Kidney glomerular epithelial cell (primary cell): ENCODE measurements at regions not wholly inside any gene's neighbourhood (a gene's known extent, or its start where the extent isn't known, plus 50 kb on each side); places are given as distances from the start of the nearest gene placed in this dataset.

ENCODE experiments used
- DNase-seq: peaks from one replicate; lab custom pipeline; 2025; lab: John Stamatoyannopoulos, UW

DNA sequence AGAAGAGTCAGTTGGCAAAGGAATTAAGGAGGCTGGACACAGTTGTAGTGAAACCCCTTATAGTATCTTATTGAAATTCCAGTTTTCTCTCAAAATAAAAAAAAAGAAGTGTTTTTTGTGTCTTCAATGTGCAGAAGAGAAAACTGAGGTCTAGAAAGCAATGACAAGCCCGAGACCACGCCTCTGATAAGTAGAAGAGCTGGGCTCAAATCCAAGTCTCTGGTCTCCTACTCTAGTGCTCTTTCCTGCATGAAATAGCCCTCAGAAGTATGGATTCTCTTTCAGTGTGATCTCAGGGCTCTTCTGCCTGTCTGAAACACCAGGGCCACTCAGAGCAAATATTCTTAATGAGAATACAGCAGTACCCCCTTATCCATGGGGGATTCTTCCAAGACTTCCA, 200.9 kb downstream of the KIF18A start:
- no peak for DNase-seq

DNA sequence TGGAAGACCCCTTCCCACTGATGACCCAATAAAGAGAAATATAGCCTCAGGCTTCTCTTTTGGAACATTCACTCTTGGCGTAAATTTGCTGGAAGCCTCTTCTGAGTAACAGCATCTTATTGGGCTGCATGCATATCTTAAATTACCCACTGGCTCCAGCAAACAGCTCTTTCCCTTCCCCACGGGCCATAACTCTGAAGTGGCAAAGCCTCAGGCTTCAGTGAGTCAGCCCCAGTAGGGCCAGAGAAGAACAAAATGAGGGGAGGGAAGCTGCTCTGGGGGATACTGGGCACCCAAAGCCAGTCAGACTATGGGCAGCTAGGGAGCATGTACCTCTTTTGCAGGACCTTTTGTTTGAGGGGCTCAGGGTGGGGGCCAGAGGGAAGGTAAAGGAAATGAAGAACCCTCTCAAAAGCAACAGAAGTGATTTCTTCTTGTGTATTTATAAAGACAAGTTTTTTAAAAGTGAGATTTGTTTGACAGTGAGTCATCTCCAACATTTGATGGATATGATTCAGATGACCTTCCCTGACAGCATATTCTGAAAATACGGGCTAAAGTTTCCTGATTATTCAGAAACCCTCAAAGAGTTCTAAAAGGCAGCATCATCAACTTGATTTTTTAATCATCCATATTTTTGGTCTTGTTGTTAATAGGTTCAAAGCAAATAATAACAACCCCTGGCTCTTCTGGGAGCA, 203.4 kb downstream of the KIF18A start:
- no peak for DNase-seq

DNA sequence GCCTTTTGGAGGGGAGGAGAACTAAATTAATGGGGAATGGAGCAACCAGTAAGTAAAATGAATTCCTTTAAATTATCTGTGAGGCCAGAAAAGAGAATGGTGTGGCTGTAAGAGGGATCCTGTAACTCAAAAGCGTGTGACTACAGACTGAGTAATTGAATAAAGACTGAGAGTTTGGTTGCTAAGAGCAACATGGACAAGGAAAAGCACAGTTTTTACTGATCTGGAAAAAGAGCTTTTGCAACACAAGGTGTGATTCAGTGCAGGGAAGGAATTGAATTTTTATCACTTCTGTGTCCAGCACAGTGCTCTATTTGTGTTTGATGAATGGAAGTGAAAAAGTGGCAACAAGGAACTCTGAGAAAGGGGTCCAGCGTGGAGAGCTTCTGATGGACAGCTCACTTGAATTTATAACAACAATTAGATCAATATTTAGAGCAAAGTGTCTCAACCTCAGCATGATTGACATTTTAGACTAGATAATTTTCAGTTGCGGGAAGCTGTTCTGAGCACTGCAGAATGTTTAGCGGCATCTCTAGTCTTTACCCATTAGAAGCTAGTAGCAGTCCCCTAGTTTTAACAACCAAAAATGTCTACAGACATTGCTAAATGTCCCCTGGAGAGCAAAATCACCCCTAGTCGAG, 202.8 kb upstream of the BDNF start:
- peak; percentile 87 for DNase-seq

DNA sequence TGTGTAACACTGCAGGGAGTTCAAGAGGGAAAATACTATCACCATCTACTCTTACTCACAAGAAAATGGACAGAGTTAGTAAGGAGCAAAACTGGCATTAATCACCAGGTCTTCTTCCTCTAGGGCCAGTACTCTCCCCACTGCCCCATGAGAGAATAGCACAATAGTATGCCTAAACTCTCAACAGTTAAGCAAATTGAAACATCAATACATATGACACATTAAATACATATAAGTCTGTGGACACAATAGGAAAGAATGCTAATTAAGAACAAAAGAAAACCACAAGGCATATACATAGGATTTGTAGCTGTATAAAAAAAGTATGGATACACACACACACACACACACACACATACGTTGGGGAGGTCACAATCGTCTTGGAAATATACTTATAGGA, 197.9 kb upstream of the BDNF start:
- DNase-seq, result no peak

DNA sequence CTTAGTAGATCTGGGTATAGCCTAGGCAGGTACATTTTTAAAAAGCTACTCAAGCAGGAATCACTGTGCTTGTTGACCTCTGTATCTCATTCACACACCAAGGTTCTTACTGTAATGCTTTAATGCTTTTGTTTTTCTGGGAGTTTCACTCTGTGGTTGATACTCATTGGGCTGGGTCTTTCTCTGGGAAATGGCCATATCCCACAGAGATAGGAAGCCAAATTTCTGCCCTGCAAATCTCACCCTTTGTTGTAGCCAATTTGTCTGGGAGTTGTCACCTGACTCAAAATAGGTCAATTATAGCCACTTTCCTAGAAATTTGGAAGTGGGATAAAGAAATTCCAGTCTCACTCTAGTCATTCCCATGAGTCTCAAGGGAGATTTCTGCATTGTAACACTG, 195.8 kb upstream of the BDNF start:
- peak; percentile 38 for DNase-seq

DNA sequence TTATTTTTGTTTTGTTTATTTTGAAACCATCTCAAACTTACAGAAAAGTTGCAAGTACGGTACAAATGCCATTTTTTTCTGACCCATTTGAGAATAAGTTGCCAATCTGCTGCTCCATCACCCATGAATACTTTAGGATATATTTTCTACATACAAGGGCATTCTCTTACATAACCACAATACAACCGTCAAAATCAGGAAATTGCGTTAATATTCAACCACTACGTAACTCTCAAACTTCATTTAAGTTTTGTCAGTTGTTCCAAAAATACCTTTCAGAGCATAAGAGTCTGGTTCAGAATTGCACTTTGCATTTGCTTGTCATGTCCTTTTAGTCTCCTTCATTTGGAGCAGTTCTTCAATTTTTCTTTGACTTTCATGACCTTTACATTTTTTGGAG, 194.3 kb upstream of the BDNF start:
- no peak for DNase-seq

DNA sequence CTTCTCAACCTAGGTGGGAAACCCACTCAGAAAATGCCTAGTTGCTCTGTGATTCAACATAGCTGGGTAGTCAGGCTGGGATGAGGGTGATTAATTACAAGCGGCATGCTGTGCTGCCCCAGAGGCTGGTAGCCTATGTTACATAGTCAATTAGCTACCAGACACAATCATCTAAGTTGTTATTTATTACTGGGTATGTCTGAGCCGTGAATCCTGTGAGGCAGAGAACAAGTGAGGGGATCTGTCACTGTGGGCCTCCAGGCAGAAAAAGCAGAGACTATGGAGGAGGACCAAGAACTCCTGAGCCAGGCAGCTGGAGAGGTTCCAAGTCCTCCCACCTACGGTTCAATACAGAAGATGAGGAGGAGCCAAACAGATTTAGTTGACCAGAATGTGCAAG, 186.6 kb upstream of the BDNF start:
- DNase-seq, result peak; percentile 36

DNA sequence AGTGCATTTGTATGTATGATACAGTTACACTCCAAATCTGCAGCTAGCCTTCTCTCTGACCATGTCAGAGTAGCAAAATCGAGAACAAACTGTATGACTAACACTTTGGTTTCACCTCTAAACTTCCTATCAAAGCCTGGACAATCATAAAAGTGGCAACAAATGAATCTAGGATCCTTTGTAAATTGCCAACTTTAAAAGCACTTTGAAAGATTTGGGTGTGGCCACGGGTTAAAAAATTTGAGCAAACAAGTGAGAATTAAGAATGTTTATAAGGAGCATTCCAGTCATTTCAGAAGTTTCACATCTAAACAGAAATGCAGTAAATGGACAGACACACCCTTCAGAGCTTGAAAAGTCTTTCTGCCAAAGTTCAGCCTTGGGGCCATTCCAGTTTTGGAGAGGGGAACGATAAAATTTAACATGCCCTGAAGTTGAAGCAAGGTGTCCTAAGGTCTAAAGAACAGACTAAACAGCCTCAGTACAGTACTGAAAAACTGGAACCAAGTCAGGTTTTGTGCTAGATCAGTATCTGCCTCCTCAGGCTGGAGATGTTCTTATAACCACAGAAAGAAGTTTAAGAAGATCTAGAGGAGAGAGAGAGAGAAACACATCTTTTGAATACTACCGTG, 181.9 kb upstream of the BDNF start:
- DNase-seq, result no peak

DNA sequence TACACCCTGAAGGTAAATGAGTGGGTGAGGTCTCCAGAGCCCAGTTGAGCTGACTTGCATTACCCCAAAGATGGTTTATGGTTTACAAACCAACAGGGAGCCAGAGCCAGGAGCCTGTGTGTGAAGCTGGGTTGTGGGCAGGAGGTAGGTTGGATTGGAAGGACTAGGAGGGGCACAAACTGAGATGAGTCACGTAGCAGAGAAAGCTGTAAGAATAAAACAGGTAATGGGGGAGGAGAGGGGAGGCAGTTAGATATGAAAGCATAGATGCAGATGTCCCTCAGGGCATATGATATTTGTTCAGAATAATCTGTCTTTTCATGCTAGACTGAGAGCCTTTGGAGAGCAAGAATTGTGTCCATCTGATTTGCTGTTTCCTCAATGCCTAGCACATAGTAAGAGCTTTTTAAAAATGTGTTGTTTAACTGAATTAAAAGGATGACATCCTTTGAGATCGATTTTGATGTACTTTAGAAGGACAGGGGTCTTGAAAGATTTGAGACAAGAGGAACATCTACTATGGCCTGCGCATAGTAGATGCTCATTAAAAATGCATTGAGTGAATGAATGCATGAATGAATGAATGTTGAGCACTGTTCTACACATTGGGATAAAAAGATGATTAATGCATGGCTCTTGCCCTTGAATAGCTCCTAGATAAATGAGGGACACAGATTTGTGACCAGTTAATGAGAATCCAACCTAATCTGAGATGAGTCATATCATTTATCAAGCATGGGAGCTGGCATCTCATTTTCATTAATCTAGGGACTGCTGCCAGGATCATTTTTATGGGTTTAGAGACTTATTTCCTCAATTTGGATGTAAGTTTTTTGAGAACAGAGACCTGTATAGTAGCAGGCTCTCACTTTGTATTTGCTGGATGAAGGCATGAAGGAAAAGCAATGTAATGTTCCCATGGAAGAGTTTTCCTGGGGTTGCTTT, 175.8 kb upstream of the BDNF start:
- no peak for DNase-seq

DNA sequence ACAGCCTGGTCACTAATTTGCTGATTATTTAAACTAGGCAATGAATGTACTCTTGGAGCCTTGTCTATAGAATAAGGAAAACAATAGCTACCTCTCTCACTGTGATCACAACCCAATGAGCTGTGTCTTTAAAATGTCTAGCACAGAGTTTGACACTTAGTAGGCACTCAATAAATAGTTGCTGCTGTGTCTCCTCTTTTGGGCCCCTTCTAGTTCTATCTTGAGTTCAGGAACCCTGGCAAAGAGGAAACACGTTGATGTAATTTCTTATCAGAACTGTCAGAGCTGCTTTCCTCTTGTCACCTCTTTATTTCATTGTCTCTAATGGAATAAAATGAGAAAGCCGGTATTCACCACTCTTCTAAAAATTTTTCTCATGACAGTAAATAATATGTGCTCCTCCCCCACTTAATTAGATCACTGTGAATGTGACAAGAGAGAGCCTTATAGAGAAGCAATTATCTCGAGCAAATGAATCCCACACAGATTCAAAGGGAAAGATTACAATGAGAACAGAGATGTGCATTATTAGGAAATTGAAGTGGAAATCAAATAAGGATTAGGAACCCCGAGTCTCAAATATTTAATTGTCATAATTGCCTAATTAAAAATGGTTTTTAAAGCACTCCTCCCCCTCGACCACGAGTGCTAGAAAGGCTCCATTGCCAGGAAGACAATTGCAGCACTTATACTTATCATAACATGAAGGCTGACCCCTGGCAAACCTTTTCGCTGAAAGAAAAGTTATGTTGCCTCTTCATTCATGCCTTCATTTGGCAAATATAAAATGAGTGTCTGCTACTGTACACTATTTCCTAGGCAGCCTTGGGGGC, 175.0 kb upstream of the BDNF start:
- no peak for DNase-seq

DNA sequence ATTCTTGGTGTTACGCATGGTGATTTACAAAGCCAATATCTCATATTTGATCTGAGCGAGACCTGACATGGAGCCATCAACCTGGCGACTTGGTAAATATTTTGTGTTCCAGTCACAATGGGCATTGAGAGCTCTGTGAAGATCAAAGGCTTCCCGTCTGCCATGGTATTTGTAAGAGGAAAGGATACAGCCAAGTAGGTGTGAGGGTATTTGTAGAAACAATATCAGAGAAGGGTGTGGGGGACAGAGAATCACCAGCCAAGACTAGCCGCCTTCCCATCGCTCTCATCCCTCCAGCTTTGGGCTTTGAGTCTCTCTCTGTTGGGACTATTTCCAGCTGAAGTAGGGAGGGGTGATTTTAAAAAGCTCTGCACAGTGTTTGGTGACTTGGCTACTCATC, 173.4 kb upstream of the BDNF start:
- no peak for DNase-seq

DNA sequence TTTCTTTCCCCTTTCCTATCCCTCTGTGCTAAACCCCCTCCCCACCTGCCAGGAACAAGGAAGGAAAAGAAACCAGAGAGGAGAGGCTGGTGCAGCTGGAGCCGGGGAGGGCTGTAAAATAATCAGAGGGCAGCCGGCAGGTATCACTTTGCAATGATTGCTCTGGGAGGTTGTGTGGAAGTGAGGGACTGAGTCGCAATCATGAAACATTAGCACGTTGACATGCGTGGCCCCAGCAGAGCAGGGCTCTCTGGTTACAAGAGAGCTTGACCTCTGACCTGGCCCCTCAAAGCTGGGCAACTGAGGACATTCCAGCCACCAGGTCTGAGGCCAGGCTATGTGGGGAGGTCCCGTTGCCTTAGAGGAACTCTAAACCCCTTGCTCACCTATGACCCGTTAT, 170.8 kb upstream of the BDNF start:
- DNase-seq, result no peak

DNA sequence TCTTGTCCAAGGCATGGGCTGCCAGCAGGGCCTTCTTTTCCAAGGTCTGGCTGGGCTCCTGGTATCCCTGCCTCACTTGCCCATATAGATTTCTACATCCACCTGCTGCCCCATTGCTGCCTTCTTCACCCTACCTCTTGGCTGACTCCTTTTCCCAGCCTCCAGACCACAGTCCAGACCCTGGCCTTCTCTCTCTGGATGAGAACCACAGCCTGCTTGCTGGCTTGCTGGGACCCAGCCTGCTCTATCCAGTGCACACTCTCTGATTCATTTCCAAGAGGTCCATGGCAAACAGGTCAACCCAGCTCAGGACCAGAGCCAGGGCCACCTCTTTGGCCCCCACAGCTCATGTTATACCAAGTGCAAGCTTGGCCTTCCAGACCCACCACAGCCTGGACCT, 169.4 kb upstream of the BDNF start:
- DNase-seq, result no peak

DNA sequence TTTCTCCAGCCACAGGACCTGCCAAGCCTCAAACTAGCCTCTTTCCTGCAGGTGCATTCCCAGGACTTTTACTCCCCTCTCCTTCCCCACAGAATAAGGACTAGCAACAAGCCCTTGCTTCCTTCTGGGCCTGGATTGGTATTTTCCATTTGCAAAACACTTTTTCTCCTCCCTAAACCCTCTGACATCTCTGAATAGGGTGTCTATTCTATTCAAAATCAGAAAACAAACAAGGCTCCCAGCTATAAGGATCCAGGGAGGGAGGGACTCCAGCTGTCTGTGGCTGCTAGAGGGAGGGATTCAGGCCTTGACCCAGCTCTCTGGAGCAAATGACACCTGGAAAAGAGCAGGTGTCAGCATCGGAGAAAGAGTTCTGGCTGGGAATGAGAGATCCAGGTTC, 168.5 kb upstream of the BDNF start:
- no peak for DNase-seq

DNA sequence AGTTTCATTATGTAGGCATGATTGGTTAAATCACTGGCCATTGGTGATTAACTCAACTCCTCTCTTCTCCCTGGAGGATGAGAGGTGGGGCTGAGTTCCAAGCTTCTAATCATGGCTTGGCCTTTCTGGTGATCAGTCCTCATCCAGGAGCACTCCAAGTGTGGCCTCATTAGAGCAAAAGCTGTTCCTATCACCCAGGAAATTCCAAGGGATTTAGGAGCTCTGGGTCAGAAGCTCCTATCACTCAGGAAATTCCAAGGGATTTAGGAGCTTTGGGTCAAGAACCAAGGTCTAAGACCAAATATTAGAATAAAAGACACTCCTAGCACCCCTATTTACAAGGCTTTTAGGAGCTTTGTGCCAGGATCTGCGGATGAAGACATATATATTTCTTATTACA, 168.0 kb upstream of the BDNF start:
- DNase-seq, result no peak

DNA sequence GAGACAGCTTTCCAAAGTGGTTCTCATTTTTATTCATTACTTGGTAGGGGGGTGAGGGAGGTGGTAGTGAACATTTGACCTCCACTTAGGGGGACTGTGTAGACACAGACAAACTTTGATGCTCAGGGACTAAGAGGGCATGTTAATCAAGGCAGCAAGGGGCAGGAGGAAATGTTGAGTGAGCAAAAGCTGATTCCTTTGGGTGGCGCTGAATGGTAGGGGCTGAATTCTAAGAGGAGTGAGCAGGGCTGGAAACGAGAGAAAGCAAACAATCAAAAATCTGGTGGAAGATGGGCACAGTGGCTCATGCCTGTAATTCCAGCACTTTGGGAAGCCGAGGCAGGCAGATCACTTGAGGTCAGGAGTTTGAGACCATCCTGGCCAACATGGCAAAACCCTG, 164.8 kb upstream of the BDNF start:
- no peak for DNase-seq

DNA sequence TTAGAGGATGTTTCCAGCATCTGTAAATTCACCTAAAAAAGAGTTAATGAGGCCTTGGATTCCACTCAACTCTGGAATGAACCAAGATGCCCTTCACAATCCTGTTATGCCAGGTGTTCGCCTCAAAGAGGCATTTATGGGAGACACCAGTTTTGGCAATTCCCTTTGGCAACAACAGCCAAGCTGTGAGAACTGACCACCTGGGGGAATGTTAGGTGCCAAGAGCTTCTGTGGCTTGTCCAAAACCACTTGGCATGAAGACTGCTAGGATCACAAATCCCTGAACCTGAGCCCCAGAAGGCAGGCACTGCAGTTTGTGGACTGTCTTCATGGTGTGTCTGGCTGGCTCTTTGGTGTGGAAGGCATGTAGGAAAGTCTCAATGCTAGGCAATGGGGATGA, 164.4 kb upstream of the BDNF start:
- no peak for DNase-seq

DNA sequence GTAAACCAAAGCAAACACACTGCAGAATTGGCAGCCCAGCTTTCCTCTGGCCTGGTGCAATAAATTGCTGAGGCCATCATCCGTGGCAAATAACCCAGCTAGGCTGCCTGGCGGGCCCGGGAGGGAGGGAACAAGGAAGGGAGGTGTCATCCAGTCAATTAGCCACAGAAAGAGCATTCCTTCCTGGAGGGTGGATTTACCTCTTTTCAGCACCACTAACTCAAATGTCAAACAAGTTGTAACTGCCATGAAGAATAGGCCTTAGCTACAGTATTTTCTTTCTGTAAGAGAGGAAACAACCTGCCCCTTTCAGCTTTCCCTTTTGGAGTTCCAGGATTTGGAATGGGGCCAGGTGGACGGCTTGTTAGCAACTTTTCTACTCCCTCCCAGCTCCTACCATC, 163.8 kb upstream of the BDNF start:
- peak; percentile 89 for DNase-seq

DNA sequence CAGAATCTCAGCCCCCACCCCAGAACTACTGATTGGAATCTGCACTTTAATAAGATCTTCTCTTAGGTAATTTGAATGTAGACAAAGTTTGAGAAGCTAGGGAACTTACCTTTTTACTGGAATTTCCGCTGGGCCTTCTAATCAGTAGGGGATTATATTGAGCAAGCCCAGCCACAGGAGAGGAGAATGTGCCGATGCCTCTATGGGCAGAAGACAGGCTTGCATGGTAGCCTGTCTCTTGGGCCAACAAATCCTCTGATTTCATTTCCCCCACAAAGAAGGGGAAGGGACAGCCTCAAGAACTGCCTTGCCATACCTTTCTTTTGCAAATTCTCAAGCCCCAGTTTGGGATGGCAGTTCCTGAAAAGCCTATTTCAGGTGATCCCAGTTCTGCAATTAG, 163.4 kb upstream of the BDNF start:
- DNase-seq, result no peak

DNA sequence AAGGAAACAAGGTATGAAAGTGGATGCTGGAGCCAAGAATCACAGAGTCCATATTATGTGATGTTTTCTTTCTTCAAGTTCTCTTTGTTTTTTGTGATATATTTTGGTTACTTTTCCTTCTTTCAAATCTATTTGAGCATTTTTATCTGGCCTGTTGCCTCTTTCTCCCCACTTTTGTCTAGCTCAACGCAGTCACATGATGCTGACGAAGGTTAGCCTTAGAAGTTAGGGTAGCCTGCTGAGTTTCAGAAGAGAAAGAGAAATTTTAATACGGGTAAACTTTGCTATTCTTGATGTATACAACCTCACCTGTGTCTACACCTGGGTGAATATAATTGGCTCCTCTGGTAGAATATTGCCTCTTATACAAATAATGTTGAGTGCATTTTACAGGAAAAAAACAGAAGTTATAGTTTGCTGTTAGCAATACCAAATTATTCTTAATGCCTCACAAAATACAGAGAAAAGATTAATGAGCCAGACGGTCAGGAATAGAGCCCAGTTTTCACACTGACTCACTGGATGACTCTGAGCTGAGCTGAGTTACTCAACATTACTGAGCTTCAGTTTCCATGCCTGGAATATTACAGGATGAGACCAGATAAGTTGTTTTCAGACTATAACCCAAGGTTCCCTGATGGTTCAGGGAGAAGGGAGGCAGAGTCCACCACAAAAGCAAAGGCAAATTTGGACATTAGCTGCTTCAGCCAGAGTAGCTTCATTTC, 161.6 kb upstream of the BDNF start:
- peak; percentile 91 for DNase-seq

DNA sequence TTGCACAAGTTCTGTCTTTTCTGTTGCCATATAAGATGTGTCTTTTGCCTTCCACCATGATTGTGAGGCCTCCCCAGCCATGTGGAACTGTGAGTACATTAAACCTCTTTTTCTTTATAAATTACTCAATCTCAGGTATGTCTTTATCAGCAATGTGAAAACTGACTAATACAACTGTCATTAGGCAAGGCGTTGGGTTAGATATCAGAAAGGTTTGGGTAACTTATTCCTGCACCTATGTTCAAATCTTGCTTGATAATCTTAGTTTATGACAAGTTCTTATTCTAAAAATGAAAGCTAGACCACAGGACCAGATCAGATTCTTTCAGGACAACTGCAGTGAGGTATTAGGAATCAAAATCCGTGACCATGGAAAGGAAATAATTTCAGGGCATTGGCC, 160.6 kb upstream of the BDNF start:
- no peak for DNase-seq
